ENCODE measurements at regions not wholly inside any gene's neighbourhood (a gene's known extent, or its start where the extent isn't known, plus 50 kb on each side); places are given as distances from the start of the nearest gene placed in this dataset.

GRCh38 chr3:31254483-31254882 lies 278.2 kb upstream of the STT3B start:
- no peak for DNase-seq

GRCh38 chr3:31255007-31255581 lies 277.6 kb upstream of the STT3B start:
- no peak for DNase-seq

- DNase-seq, result no peak
These were observed 270.5 kb upstream of the STT3B start for GRCh38 chr3:31262201-31262600.

GRCh38 chr3:31263897-31264296 lies 268.8 kb upstream of the STT3B start:
- no peak for DNase-seq

GRCh38 chr3:31265646-31266428 lies 266.9 kb upstream of the STT3B start:
- DNase-seq, result no peak

GRCh38 chr3:31268868-31269267 lies 263.9 kb upstream of the STT3B start:
- no peak for DNase-seq

GRCh38 chr3:31270010-31270409 lies 262.7 kb upstream of the STT3B start:
- no peak for DNase-seq

- DNase-seq, result no peak
These were observed 258.2 kb upstream of the STT3B start for GRCh38 chr3:31274326-31275024.

- peak; percentile 50 for DNase-seq
These were observed 257.6 kb upstream of the STT3B start for GRCh38 chr3:31275038-31275572.

GRCh38 chr3:31275583-31275982 lies 257.1 kb upstream of the STT3B start:
- DNase-seq, result no peak

- DNase-seq, result peak; percentile 42
These were observed 255.1 kb upstream of the STT3B start for GRCh38 chr3:31277582-31277981.

- DNase-seq, result no peak
These were observed 254.2 kb upstream of the STT3B start for GRCh38 chr3:31278532-31278931.

- DNase-seq, result no peak
These were observed 247.9 kb upstream of the STT3B start for GRCh38 chr3:31284776-31285175.

GRCh38 chr3:31285833-31286486 lies 246.8 kb upstream of the STT3B start:
- DNase-seq, result no peak

GRCh38 chr3:31288224-31288623 lies 244.5 kb upstream of the STT3B start:
- DNase-seq, result no peak

GRCh38 chr3:31288641-31289100 lies 244.1 kb upstream of the STT3B start:
- DNase-seq, result peak; percentile 77

GRCh38 chr3:31289584-31289983 lies 243.1 kb upstream of the STT3B start:
- no peak for DNase-seq

- DNase-seq, result no peak
These were observed 242.7 kb upstream of the STT3B start for GRCh38 chr3:31290046-31290445.

GRCh38 chr3:31291818-31292217 lies 240.9 kb upstream of the STT3B start:
- DNase-seq, result no peak

GRCh38 chr3:31294430-31295149 lies 238.1 kb upstream of the STT3B start:
- peak; percentile 45 for DNase-seq

GRCh38 chr3:31295150-31295765 lies 237.5 kb upstream of the STT3B start:
- DNase-seq, result no peak

- DNase-seq, result no peak
These were observed 234.9 kb upstream of the STT3B start for GRCh38 chr3:31297726-31298298.
